DMS114 treated with DMSO at 0.1 percent for 48 hours (cell line): ENCODE measurements at regions not wholly inside any gene's neighbourhood (a gene's known extent, or its start where the extent isn't known, plus 50 kb on each side); places are given as distances from the start of the nearest gene placed in this dataset.

Source experiments
- DNase-seq: peaks from one replicate; lab custom pipeline; 2025; ENCODE audit not compliant: unreplicated experiment; lab: John Stamatoyannopoulos, UW

DNA sequence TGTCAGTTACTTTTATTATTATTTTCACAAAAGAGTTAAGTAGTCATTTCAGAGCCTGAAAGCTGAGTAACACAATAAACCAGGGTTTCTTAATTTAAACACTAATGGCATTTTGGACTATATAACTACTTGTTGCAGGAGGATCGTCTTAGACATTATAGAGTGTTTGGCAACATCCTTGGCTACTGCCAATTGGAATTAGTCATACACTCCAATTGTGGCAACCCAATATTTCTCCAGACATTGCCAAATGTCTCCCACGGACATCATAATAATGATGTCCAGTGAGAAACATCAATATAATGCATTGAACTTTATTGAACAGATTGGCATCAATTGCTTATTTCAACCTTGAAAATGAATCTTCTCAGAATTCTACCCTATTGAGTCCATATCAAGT is 441.9 kb upstream of the ADGRL4 start:
- no peak for DNase-seq

GRCh38 chr1:79441238-79441637 is 434.7 kb upstream of the ADGRL4 start:
- no peak for DNase-seq

GRCh38 chr1:79437540-79437939 is 431.0 kb upstream of the ADGRL4 start:
- DNase-seq, result no peak

GRCh38 chr1:79431340-79431739 is 424.8 kb upstream of the ADGRL4 start:
- DNase-seq, result no peak

DNA sequence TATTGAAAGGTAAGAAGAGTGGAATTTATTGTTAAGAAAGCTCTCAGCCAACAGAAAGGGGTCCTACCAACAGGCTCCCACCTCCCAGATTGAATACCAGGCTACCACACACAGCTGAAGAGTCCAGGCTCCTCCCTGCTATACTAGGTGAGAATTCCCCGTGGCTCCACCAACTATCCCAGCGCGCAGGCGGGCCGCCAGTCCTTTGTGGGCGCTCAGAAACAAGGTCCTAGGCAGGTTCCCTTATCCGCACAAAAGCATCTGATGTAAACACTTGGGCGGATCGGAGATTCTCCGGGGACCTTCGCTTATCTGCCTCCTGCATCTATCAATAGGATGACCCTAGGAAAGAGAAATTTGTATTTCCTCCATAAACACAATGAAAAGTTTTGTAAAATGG is 423.9 kb upstream of the ADGRL4 start:
- DNase-seq, result no peak

GRCh38 chr1:79422726-79423125 is 416.2 kb upstream of the ADGRL4 start:
- no peak for DNase-seq

DNA sequence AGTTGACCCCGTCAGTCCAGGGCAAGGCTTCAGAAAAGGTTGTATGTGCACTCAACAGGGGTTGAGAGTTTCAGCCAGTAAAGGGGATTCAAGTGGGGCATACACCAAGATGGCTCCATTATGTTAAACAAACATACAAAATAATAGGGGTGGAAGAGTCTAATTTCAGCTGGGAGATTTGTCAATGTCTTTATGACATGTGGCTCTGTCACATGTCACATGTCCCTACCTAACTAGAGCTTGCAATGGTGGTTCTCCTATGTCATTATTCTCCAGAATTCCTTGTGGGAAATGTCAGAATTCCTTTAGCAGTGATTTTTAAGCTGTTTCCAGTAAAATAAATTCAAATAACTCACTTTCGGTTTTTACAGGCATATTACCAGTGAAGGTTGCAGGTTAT is 392.0 kb upstream of the ADGRL4 start:
- no peak for DNase-seq

GRCh38 chr1:79396901-79397300 is 390.4 kb upstream of the ADGRL4 start:
- no peak for DNase-seq

DNA sequence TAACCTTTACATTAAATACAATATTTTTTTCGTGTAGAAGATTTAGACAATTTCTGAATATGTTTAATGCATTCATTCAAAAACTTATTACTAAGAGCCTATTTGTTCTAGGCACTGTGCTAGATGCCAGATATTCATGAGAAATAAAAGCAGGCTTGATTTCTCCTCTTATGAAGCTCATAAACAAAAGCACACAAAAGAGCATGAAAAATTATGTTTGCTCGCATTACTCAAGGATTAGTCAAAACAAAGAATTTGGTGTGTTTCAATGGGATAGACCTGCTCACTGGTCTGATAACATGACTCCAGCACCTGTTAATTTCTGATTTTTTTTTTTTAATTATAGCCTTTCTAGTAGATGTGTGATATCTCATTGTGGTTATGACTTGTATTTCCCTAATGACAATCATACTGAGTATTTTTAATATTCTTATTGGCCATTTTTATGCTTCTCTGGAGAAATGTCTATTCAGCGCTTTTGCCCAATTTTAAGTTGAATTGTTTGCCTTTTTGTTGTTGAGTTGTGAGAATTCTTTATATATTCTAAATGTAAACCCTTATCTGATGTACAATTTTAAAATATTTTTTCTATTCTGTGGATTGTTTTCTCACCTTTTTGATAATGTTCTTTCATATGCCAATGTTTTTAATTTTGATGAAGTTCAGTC is 382.3 kb upstream of the ADGRL4 start:
- DNase-seq, result no peak

GRCh38 chr1:79386730-79387129 is 380.2 kb upstream of the ADGRL4 start:
- DNase-seq, result no peak

DNA sequence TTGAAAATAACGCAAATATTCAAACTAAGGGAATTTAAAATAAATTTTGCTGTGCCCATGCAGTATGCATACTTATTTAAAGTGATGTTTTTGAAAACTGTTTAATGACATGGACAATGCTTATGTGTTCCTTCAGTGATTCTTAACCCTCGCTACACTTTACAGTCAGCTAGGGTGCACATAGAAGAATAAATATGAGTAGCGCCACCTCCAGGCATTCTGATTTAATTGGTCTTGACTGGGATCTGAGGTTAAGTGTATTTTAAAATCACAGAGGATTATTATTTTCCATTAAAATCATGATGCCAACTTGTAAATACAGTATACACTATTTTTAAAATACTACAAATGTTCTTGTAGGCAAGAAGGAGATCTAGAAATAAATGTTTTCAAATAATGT is 373.5 kb upstream of the ADGRL4 start:
- DNase-seq, result no peak

- DNase-seq, result no peak
Measured at GRCh38 chr1:79376106-79376505, 369.6 kb upstream of the ADGRL4 start.

- DNase-seq, result no peak
Measured at GRCh38 chr1:79375352-79375751, 368.8 kb upstream of the ADGRL4 start.

DNA sequence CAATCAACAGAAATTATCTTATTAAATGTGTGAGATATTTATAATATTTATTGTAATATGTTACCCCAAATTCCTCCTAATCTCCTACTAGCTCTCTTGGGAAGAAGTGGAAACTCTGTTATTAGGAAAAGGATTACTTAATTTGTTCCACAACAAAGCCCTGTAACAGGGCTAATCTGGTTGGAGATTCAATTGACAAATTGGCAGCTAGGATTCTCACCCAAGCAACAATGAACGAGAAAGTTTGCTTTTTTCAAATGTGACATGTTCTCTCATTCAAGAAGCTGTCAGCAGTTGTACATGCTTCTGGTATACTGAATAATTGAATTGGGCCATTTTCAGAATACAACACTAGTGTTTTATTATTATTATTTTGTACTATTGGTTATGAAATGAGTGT is 367.9 kb upstream of the ADGRL4 start:
- DNase-seq, result no peak

- DNase-seq, result no peak
Measured at GRCh38 chr1:79373481-79374125, 367.1 kb upstream of the ADGRL4 start.

GRCh38 chr1:79371802-79372201 is 365.3 kb upstream of the ADGRL4 start:
- DNase-seq, result no peak

DNA sequence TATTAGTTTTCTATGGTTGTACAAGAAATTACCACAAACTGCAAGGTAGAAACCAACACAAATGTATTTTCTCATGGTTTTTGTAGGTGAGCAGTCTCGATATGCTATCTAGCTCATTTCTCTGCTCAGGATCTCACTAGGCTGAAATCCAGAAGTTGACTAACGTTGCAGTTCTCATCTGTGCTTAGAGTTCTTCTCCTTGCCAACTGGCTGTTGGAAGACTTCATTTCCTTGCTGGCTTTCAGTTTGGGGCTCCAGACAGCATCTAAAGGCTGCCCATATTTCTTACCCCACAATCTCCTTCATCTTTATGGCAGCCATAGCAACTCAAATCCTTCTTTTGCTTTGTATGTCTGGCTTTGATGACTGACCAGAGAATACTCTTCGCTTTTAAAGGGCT is 362.6 kb upstream of the ADGRL4 start:
- no peak for DNase-seq

- DNase-seq, result no peak
Measured at GRCh38 chr1:79364896-79365295, 358.4 kb upstream of the ADGRL4 start.

GRCh38 chr1:79363430-79363829 is 356.9 kb upstream of the ADGRL4 start:
- DNase-seq, result no peak

GRCh38 chr1:79362470-79362869 is 355.9 kb upstream of the ADGRL4 start:
- no peak for DNase-seq

GRCh38 chr1:79355090-79355489 is 348.6 kb upstream of the ADGRL4 start:
- DNase-seq, result no peak

DNA sequence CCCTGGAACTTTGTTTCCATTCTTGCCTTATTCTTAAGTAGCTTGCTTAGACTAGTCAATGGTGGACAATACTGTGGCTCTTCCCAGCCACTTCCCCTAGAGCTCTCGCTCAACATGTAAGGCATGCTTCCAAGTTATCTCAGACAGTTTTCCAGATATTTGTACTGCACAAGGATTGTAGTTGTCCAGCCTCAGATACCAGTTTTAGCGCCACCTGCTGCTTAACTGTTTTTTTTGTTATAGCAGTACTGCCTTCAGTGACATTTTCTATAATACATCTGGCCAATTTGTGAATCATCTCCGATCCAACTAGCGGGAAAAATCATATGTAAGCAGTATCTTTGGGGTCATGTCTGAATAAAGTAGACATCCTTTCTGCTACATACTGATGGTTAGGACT is 346.7 kb upstream of the ADGRL4 start:
- no peak for DNase-seq

- no peak for DNase-seq
Measured at GRCh38 chr1:79326875-79327274, 320.3 kb upstream of the ADGRL4 start.
